Mesenchymal stem cell (in vitro differentiated cells and primary cell): ENCODE measurements at regions not wholly inside any gene's neighbourhood (a gene's known extent, or its start where the extent isn't known, plus 50 kb on each side); places are given as distances from the start of the nearest gene placed in this dataset.
"Not testable (repeated sequence)": the region's sequence is repeated elsewhere in the genome, so short reads cannot be mapped to it uniquely, and the experiment has no call there.

Experiments used
- DNase-seq: peaks from one replicate; pipeline ENCODE4 v3.0.0-alpha.2; 2013
- H2AFZ ChIP-seq: one replicate; pipeline ENCODE4 v1.6.1; 2013; ENCODE audit warnings: low read depth, mild to moderate bottlenecking, control low read depth, inconsistent platforms, low read length, moderate library complexity
- H2AK5ac ChIP-seq: 2 replicates; pipeline ENCODE4 v1.6.1; 2013; ENCODE audit warnings: low read length, moderate library complexity, mild to moderate bottlenecking, inconsistent platforms; ENCODE audit not compliant: severe bottlenecking
- H2BK120ac ChIP-seq: one replicate; pipeline ENCODE4 v1.6.1; 2013; ENCODE audit warnings: low read depth, mild to moderate bottlenecking, inconsistent platforms, low read length, moderate library complexity
- H2BK12ac ChIP-seq, 2 experiments: one replicate each; pipeline ENCODE4 v1.6.1; 2013; ENCODE audit warnings: inconsistent platforms in 2 of 2, low read length in 2 of 2, mild to moderate bottlenecking in 2 of 2, moderate library complexity in 2 of 2, control low read depth in 1 of 2
- H2BK15ac ChIP-seq: one replicate; pipeline ENCODE4 v1.6.1; 2013; ENCODE audit warnings: mild to moderate bottlenecking, low read depth, inconsistent platforms; ENCODE audit not compliant: poor library complexity, severe bottlenecking
- H2BK5ac ChIP-seq: 2 replicates; pipeline ENCODE4 v1.6.1; 2013; ENCODE audit warnings: low read depth, mild to moderate bottlenecking, low read length, control low read depth, inconsistent platforms; ENCODE audit not compliant: poor library complexity, severe bottlenecking
- H3K14ac ChIP-seq, 2 experiments: one replicate each; pipeline ENCODE4 v1.6.1; 2013; ENCODE audit warnings: inconsistent platforms in 2 of 2, low read length in 2 of 2, control low read depth in 1 of 2, mild to moderate bottlenecking in 1 of 2, moderate library complexity in 1 of 2
- H3K18ac ChIP-seq, 2 experiments: one replicate each; pipeline ENCODE4 v1.6.1; 2013; ENCODE audit warnings: inconsistent platforms in 2 of 2, low read length in 2 of 2, control low read depth in 1 of 2, low read depth in 1 of 2, mild to moderate bottlenecking in 1 of 2
- H3K23ac ChIP-seq, 2 experiments: one replicate each; pipeline ENCODE4 v1.6.1; 2013; ENCODE audit warnings: inconsistent platforms in 2 of 2, low read length in 2 of 2, mild to moderate bottlenecking in 2 of 2, moderate library complexity in 2 of 2, control low read depth in 1 of 2
- H3K27ac ChIP-seq: 2 replicates; pipeline ENCODE4 v1.5.1; 2013; ENCODE audit warnings: mild to moderate bottlenecking, moderate library complexity, low read length, control low read depth, inconsistent platforms; ENCODE audit not compliant: poor library complexity, severe bottlenecking
- H3K27me3 ChIP-seq, 2 experiments: 2 replicates each; pipeline versions ENCODE4 v1.6.1 to v1.7.0; 2013; ENCODE audit warnings: low read length in 2 of 2, mild to moderate bottlenecking in 2 of 2, moderate library complexity in 2 of 2, control low read depth in 1 of 2, inconsistent platforms in 1 of 2; ENCODE audit not compliant: control insufficient read depth in 1 of 2, insufficient read depth in 1 of 2
- H3K36me3 ChIP-seq, 2 experiments: 2 replicates each; pipeline versions ENCODE4 v1.6.1 to v1.7.0; 2013; ENCODE audit warnings: low read length in 2 of 2, control low read depth in 1 of 2, inconsistent platforms in 1 of 2, low read depth in 1 of 2, mild to moderate bottlenecking in 1 of 2; ENCODE audit not compliant: insufficient read depth in 2 of 2, control insufficient read depth in 1 of 2
- H3K4ac ChIP-seq, 2 experiments: one replicate each; pipeline ENCODE4 v1.6.1; 2013; ENCODE audit warnings: inconsistent platforms in 2 of 2, low read length in 2 of 2, mild to moderate bottlenecking in 2 of 2, moderate library complexity in 2 of 2, control low read depth in 1 of 2, low read depth in 1 of 2
- H3K4me1 ChIP-seq: 2 replicates; pipeline ENCODE4 v1.6.1; 2013; ENCODE audit warnings: low read depth, low read length, control low read depth; ENCODE audit not compliant: control insufficient read depth, insufficient read depth
- H3K4me2 ChIP-seq: 2 replicates; pipeline ENCODE4 v1.6.1; 2013; ENCODE audit warnings: low read length, mild to moderate bottlenecking, inconsistent platforms; ENCODE audit not compliant: poor library complexity, severe bottlenecking
- H3K4me3 ChIP-seq, 2 experiments: 2 replicates each; pipeline versions ENCODE4 v1.5.1 to v1.7.0; 2013; ENCODE audit warnings: low read length in 2 of 2, mild to moderate bottlenecking in 2 of 2, control low read depth in 1 of 2, low read depth in 1 of 2; ENCODE audit not compliant: insufficient read depth in 1 of 2
- H3K79me1 ChIP-seq: replicated peaks from 2 replicates; pipeline ENCODE4 v1.6.1; 2013; ENCODE audit warnings: mild to moderate bottlenecking, control low read depth, low read length, inconsistent platforms; ENCODE audit not compliant: poor library complexity, severe bottlenecking
- H3K9ac ChIP-seq: 2 replicates; pipeline ENCODE4 v1.7.0; 2013; ENCODE audit warnings: mild to moderate bottlenecking, low read length, moderate library complexity
- H3K9me3 ChIP-seq: 2 replicates; pipeline ENCODE4 v1.7.0; 2013; ENCODE audit warnings: mild to moderate bottlenecking, low read length; ENCODE audit not compliant: control insufficient read depth
- H4K8ac ChIP-seq: one replicate; pipeline ENCODE4 v1.6.1; 2013; ENCODE audit warnings: inconsistent platforms, mild to moderate bottlenecking, low read length, moderate library complexity
- H4K91ac ChIP-seq: one replicate; pipeline ENCODE4 v1.6.1; 2013; ENCODE audit warnings: mild to moderate bottlenecking, low read length, inconsistent platforms
- WGBS: methylation state at CpG from one replicate; pipeline ENCODE4 v1.1.7; 2013; ENCODE audit warnings: mixed read lengths; 5-methylcytosine and 5-hydroxymethylcytosine counted together

- no peak overlapping the region for H2BK5ac ChIP-seq
- peaks cover 2% of the 10 kb centered on the region for H3K4me1 ChIP-seq
- no peak overlapping the region for H3K4me3 ChIP-seq
- no peak overlapping the region for H3K23ac ChIP-seq
- no peak overlapping the region for H2BK15ac ChIP-seq
- H3K18ac ChIP-seq = no peak overlapping the region
- no peak overlapping the region for H4K91ac ChIP-seq
- peak; percentile 65 for DNase-seq
- H2AK5ac ChIP-seq = no peak overlapping the region
- H3K27ac ChIP-seq = no peak overlapping the region
- H2BK12ac ChIP-seq = no peak overlapping the region
- no peaks in the 10 kb centered on the region for H3K9me3 ChIP-seq
- H4K8ac ChIP-seq = no peak overlapping the region
- H3K36me3 ChIP-seq = no peaks in the 10 kb centered on the region
- H2BK120ac ChIP-seq = peak overlapping the region; percentile 77
- H3K79me1 ChIP-seq = no peaks in the 10 kb centered on the region
- H3K4ac ChIP-seq = no peak overlapping the region
- no peak overlapping the region for H3K14ac ChIP-seq
- no peak overlapping the region for H3K4me2 ChIP-seq
- H3K9ac ChIP-seq = peak overlapping the region; percentile 38
- WGBS = 100% methylated on average over 1 of the region's 1 CpG
- no peak overlapping the region for H2AFZ ChIP-seq
- H3K27me3 ChIP-seq = no peaks in the 10 kb centered on the region
Measured at GRCh38 chr10:30744106-30744505, 114.6 kb upstream of the LYZL2 start.

DNA sequence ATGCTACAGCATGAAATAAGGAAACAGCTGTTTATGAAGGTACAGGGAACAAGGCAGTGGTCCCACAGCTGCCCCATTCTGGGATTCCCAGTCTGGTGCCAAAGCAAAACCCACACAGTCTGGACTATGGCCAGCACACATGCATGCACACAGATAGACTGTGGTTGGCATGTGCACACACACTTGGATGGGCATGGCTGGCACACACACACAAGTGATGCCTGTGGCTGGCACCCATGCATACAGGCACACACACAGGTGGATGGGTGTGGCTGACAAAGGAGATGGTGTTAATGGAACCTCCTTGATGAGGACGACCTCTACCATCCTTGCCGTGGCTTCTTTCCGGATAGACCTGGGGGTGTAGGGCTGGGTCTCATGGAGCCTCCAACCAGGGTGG is 114.0 kb upstream of the LYZL2 start:
- no peak overlapping the region for H3K4me2 ChIP-seq
- peak overlapping the region in 1 of 2 experiments; percentile 84 for H3K23ac ChIP-seq
- peak overlapping the region; percentile 38 for H3K9ac ChIP-seq
- H2BK15ac ChIP-seq = no peak overlapping the region
- H3K14ac ChIP-seq = peak overlapping the region in 1 of 2 experiments; percentile 99
- H3K27ac ChIP-seq = no peak overlapping the region
- H2BK12ac ChIP-seq = peak overlapping the region; percentile 88 to 100
- peak overlapping the region; percentile 80 for H4K8ac ChIP-seq
- peak overlapping the region; percentile 78 to 90 for H3K4ac ChIP-seq
- 97% methylated on average over 3 of the region's 3 CpGs for WGBS
- H2AK5ac ChIP-seq = no peak overlapping the region
- peaks cover 2% of the 10 kb centered on the region for H3K4me1 ChIP-seq
- H3K27me3 ChIP-seq = no peaks in the 10 kb centered on the region
- H2BK120ac ChIP-seq = peak overlapping the region; percentile 77
- no peaks in the 10 kb centered on the region for H3K9me3 ChIP-seq
- no peak overlapping the region for H2BK5ac ChIP-seq
- H4K91ac ChIP-seq = peak overlapping the region; percentile 99
- no peak overlapping the region for H2AFZ ChIP-seq
- H3K79me1 ChIP-seq = no peaks in the 10 kb centered on the region
- no peak overlapping the region for H3K4me3 ChIP-seq
- no peak for DNase-seq
- H3K18ac ChIP-seq = peak overlapping the region; percentile 95 to 99
- H3K36me3 ChIP-seq = no peaks in the 10 kb centered on the region

GRCh38 chr10:30742471-30742870 is 112.9 kb upstream of the LYZL2 start:
- no peak overlapping the region for H3K4me2 ChIP-seq
- H3K4me3 ChIP-seq = no peak overlapping the region
- H4K8ac ChIP-seq = no peak overlapping the region
- H2AFZ ChIP-seq = no peak overlapping the region
- H2AK5ac ChIP-seq = no peak overlapping the region
- H2BK12ac ChIP-seq = peak overlapping the region; percentile 23 to 52
- no peaks in the 10 kb centered on the region for H3K27me3 ChIP-seq
- H3K27ac ChIP-seq = no peak overlapping the region
- H3K23ac ChIP-seq = no peak overlapping the region
- H2BK120ac ChIP-seq = peak overlapping the region; percentile 1
- H4K91ac ChIP-seq = peak overlapping the region; percentile 43
- H3K9ac ChIP-seq = no peak overlapping the region
- no peak overlapping the region for H3K4ac ChIP-seq
- H3K36me3 ChIP-seq = no peaks in the 10 kb centered on the region
- no peak overlapping the region for H2BK15ac ChIP-seq
- WGBS = 94% methylated on average over 4 of the region's 4 CpGs
- DNase-seq = no peak
- peaks cover 2% of the 10 kb centered on the region for H3K4me1 ChIP-seq
- H2BK5ac ChIP-seq = no peak overlapping the region
- peak overlapping the region; percentile 28 to 67 for H3K18ac ChIP-seq
- no peaks in the 10 kb centered on the region for H3K9me3 ChIP-seq
- no peaks in the 10 kb centered on the region for H3K79me1 ChIP-seq
- no peak overlapping the region for H3K14ac ChIP-seq

DNA sequence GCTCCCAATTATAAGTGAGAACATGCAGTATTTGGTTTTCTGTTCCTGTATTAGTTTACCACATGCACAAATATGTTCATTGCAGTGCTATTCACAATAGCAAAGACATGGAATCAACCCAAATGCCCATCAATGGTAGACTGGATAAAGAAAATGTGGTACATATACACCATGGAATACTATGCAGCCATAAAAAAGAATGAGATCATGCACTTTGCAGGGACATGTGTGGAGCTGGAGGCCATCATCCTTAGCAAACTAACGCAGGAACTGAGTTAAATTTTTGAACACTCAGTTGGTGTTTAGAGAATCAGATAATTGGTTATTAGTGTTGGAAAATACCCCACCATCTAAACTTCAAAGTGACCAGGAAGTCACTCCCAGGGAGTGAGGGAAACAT is 111.2 kb upstream of the LYZL2 start:
- not testable (repeated sequence) for H3K36me3 ChIP-seq, H4K91ac ChIP-seq, H3K14ac ChIP-seq, H4K8ac ChIP-seq, H3K18ac ChIP-seq, H3K9me3 ChIP-seq, H3K4me3 ChIP-seq, H3K4me1 ChIP-seq, H3K4ac ChIP-seq, H2AFZ ChIP-seq, DNase-seq, H2AK5ac ChIP-seq, H3K9ac ChIP-seq, H3K27me3 ChIP-seq, H2BK12ac ChIP-seq, H3K23ac ChIP-seq, H3K4me2 ChIP-seq, H2BK5ac ChIP-seq, H3K79me1 ChIP-seq, H2BK15ac ChIP-seq, H2BK120ac ChIP-seq, H3K27ac ChIP-seq
- WGBS = 100% methylated on average over 1 of the region's 1 CpG
